GM12878 (cell line): ENCODE measurements at regions not wholly inside any gene's neighbourhood (a gene's known extent, or its start where the extent isn't known, plus 50 kb on each side); places are given as distances from the start of the nearest gene placed in this dataset.

Experiments
- ATAC-seq: fragments of 200-7000 bp; cut with Tn5 transposase; 3 replicates; pipeline ENCODE4 v1.9.1; 2020; ENCODE audit warnings: mild to moderate bottlenecking, moderate library complexity
- BruUV-seq: library from RNA; stranded (reverse); fragments of 400-500 nt; replicated peaks from 2 replicates; lab custom pipeline; 2021; lab: Mats Ljungman, UMichigan
- CTCF ChIA-PET: fragments of 300-600 bp; sonication (Branson Sonifier 250); formaldehyde crosslinking; extraction: SDS; loops from one replicate; lab custom pipeline; 2021; ENCODE audit warnings: inconsistent platforms; lab: Yijun Ruan, JAX
- POLR2A ChIA-PET: fragments of 350-600 bp; formaldehyde crosslinking; extraction: SDS; loops from one replicate; lab custom pipeline; 2021; ENCODE audit warnings: inconsistent platforms; lab: Charles Lee
- RAD21 ChIA-PET: fragments of 300-600 bp; sonication (Branson Sonifier 250); formaldehyde crosslinking; loops from one replicate; lab custom pipeline; 2023; ENCODE audit warnings: antibody characterized with exemption; ENCODE audit not compliant: unreplicated experiment; lab: Charles Lee
- SMC1A ChIA-PET: fragments of 300-600 bp; sonication (Branson Sonifier 250); formaldehyde crosslinking; loops from one replicate; lab custom pipeline; 2023; ENCODE audit not compliant: unreplicated experiment, uncharacterized antibody; lab: Charles Lee
- DNase-seq: peaks from one replicate; pipeline ENCODE4 v3.0.0-alpha.2; 2011; ENCODE audit warnings: low read depth, low spot score
- FAIRE-seq: peaks from 3 replicates; lab custom pipeline; 2011; peaks lifted over from hg19 to GRCh38; lab: Jason Lieb, UNC
- H2AFZ ChIP-seq: 2 replicates; pipeline ENCODE4 v1.6.0; 2011; ENCODE audit warnings: low read depth, low read length, control low read depth; ENCODE audit not compliant: control insufficient read depth
- H3K27ac ChIP-seq: 2 replicates; pipeline ENCODE4 v1.5.1; 2011; ENCODE audit warnings: control low read depth; ENCODE audit not compliant: control insufficient read depth, insufficient read depth
- H3K27me3 ChIP-seq, 2 experiments: replicated peaks in 1 of 2; 2 replicates each; pipeline versions ENCODE4 v1.6.0 to v1.6.1; 2011; ENCODE audit warnings: low read length in 1 of 2; ENCODE audit not compliant: control insufficient read depth in 2 of 2, insufficient read depth in 2 of 2
- H3K36me3 ChIP-seq, 2 experiments: 2 replicates each; pipeline ENCODE4 v1.5.1; 2011; ENCODE audit warnings: low read length in 1 of 2; ENCODE audit not compliant: control insufficient read depth in 2 of 2, insufficient read depth in 2 of 2
- H3K4me1 ChIP-seq: 2 replicates; pipeline ENCODE4 v1.6.1; 2011; ENCODE audit warnings: mild to moderate bottlenecking, low read length, moderate library complexity, mixed read lengths; ENCODE audit not compliant: control insufficient read depth, insufficient read depth
- H3K4me2 ChIP-seq: 2 replicates; pipeline ENCODE4 v1.6.0; 2011; ENCODE audit warnings: control low read depth; ENCODE audit not compliant: control insufficient read depth, insufficient read depth
- H3K4me3 ChIP-seq: fragments of 200-600 bp; sonication (generic); 2 replicates; pipeline ENCODE4 v1.5.1; 2016
- H3K79me2 ChIP-seq: 2 replicates; pipeline ENCODE4 v1.6.0; 2011; ENCODE audit warnings: low read length; ENCODE audit not compliant: control insufficient read depth, insufficient read depth
- H3K9ac ChIP-seq: 2 replicates; pipeline ENCODE4 v1.8.0; 2011; ENCODE audit warnings: low read length, control low read depth, mixed read lengths; ENCODE audit not compliant: control insufficient read depth, insufficient read depth
- H3K9me3 ChIP-seq: replicated peaks from 3 replicates; pipeline ENCODE4 v1.5.1; 2011; ENCODE audit warnings: mild to moderate bottlenecking, low read length; ENCODE audit not compliant: control insufficient read depth, insufficient read depth
- H4K20me1 ChIP-seq: 2 replicates; pipeline ENCODE4 v1.6.0; 2011; ENCODE audit not compliant: control insufficient read depth, insufficient read depth
- FOXK2 ChIP-seq: fragments of 450-650 bp; IDR thresholded peaks from 2 replicates; pipeline ENCODE4 v1.6.1; 2017; ENCODE audit warnings: mild to moderate bottlenecking, moderate library complexity
- IKZF1 ChIP-seq: fragments of 450-650 bp; conservative IDR thresholded peaks from 2 replicates; pipeline ENCODE4 v1.6.1; 2017; ENCODE audit warnings: antibody characterized with exemption, mild to moderate bottlenecking
- IRF4 ChIP-seq: IDR thresholded peaks from 2 replicates; pipeline ENCODE4 v1.6.1; 2011; ENCODE audit warnings: low read depth, low read length
- MTA3 ChIP-seq: IDR thresholded peaks from 2 replicates; pipeline ENCODE4 v1.6.1; 2012; ENCODE audit warnings: low read length, inconsistent platforms, borderline replicate concordance
- RAD21 ChIP-seq: IDR thresholded peaks from 2 replicates; pipeline ENCODE4 v1.6.1; 2011; ENCODE audit warnings: mild to moderate bottlenecking, low read depth, low read length, moderate library complexity; ENCODE audit not compliant: insufficient read depth
- REST ChIP-seq: IDR thresholded peaks from 2 replicates; pipeline ENCODE4 v1.6.1; 2012; ENCODE audit warnings: mild to moderate bottlenecking, low read depth, low read length
- RFX5 ChIP-seq: IDR thresholded peaks from 2 replicates; pipeline ENCODE4 v1.6.1; 2011; ENCODE audit warnings: low read depth, low read length, improper control_type of control experiment
- SKIL ChIP-seq: fragments of 450-650 bp; IDR thresholded peaks from 2 replicates; pipeline ENCODE4 v1.6.1; 2017; ENCODE audit warnings: mild to moderate bottlenecking, low read depth, inconsistent platforms; ENCODE audit not compliant: poor library complexity, severe bottlenecking
- SMAD1 ChIP-seq: fragments of 450-650 bp; IDR thresholded peaks from 2 replicates; pipeline ENCODE4 v1.6.1; 2018; ENCODE audit warnings: mild to moderate bottlenecking, low read depth; ENCODE audit not compliant: partially characterized antibody
- SMC3 ChIP-seq: IDR thresholded peaks from 2 replicates; pipeline ENCODE4 v1.6.1; 2011; ENCODE audit warnings: low read length, improper control_type of control experiment, borderline replicate concordance
- TARDBP ChIP-seq: IDR thresholded peaks from 2 replicates; pipeline ENCODE4 v1.6.1; 2016; ENCODE audit warnings: borderline replicate concordance
- ZNF592 ChIP-seq: fragments of 450-650 bp; IDR thresholded peaks from 2 replicates; pipeline ENCODE4 v1.6.1; 2017; ENCODE audit warnings: mild to moderate bottlenecking, moderate library complexity
- WGBS: methylation state at CpG from one replicate; pipeline ENCODE4 v1.1.6; 2016; ENCODE audit warnings: low lambda C conversion rate; ENCODE audit not compliant: insufficient replicate concordance, insufficient coverage; ENCODE audit errors: missing lambda C conversion rate; 5-methylcytosine and 5-hydroxymethylcytosine counted together
- in situ Hi-C: fragments of 300-500 bp; cut with MboI; formaldehyde crosslinking; loops from 9 replicates; pipeline ENCODE4 v1.14.3; 2018; ENCODE audit warnings: mixed read lengths
- intact Hi-C: fragments of 100-400 bp; cut with micrococcal nuclease; formaldehyde crosslinking; loops from one replicate; pipeline ENCODE4 v1.14.2; 2022; ENCODE audit not compliant: unreplicated experiment
- TF ChIP-seq, protein P1 (sequence below): fragments of 450-650 bp; IDR thresholded peaks from 2 replicates; pipeline ENCODE4 v1.6.1; 2018; ENCODE audit warnings: mild to moderate bottlenecking, low read depth, moderate library complexity; ENCODE audit not compliant: partially characterized antibody

- FAIRE-seq (no peak), DNase-seq (no peak), ATAC-seq (no peak)
- BruUV-seq, result no TSS peak
- no peaks in the 10 kb centered on the region for H3K9me3 ChIP-seq
- in situ Hi-C loops (no loop called here), intact Hi-C loops (no loop called here)
- ChIA-PET POLR2A (no interaction called here), CTCF (no interaction called here), SMC1A (no interaction called here), RAD21 (no interaction called here)
- H3K27me3 ChIP-seq, result no peaks in the 10 kb centered on the region
- no peak overlapping the region for H2AFZ ChIP-seq
- H3K4me3 ChIP-seq, result no peak overlapping the region
- no peaks in the 10 kb centered on the region for H3K36me3 ChIP-seq
- H3K9ac ChIP-seq, result no peak overlapping the region
- H3K4me1 ChIP-seq, result no peaks in the 10 kb centered on the region
- H3K4me2 ChIP-seq, result no peak overlapping the region
- H4K20me1 ChIP-seq, result no peaks in the 10 kb centered on the region
- WGBS, result 0% methylated on average over 1 of the region's 1 CpG
- no peak overlapping the region for H3K27ac ChIP-seq
- H3K79me2 ChIP-seq, result no peaks in the 10 kb centered on the region
- no peak for TF ChIP-seq IKZF1
- no peak for TF ChIP-seq SKIL
- no peak for TF ChIP-seq REST
- no peak for TF ChIP-seq ZNF592
- no peak for TF ChIP-seq SMC3
- no peak for TF ChIP-seq TARDBP
- no peak for TF ChIP-seq SMAD1
- no peak for TF ChIP-seq RFX5
- TF ChIP-seq RAD21, result no peak
- no peak for TF ChIP-seq MTA3
- TF ChIP-seq FOXK2, result no peak
- no peak for TF ChIP-seq IRF4
- TF ChIP-seq, protein P1, sequence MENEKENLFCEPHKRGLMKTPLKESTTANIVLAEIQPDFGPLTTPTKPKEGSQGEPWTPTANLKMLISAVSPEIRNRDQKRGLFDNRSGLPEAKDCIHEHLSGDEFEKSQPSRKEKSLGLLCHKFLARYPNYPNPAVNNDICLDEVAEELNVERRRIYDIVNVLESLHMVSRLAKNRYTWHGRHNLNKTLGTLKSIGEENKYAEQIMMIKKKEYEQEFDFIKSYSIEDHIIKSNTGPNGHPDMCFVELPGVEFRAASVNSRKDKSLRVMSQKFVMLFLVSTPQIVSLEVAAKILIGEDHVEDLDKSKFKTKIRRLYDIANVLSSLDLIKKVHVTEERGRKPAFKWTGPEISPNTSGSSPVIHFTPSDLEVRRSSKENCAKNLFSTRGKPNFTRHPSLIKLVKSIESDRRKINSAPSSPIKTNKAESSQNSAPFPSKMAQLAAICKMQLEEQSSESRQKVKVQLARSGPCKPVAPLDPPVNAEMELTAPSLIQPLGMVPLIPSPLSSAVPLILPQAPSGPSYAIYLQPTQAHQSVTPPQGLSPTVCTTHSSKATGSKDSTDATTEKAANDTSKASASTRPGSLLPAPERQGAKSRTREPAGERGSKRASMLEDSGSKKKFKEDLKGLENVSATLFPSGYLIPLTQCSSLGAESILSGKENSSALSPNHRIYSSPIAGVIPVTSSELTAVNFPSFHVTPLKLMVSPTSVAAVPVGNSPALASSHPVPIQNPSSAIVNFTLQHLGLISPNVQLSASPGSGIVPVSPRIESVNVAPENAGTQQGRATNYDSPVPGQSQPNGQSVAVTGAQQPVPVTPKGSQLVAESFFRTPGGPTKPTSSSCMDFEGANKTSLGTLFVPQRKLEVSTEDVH, result no peak
Observed at GRCh38 chr4:132238697-132239096, 910.4 kb upstream of the PCDH10 start.
